NT2/D1 (cell line): ENCODE measurements at regions not wholly inside any gene's neighbourhood (a gene's known extent, or its start where the extent isn't known, plus 50 kb on each side); places are given as distances from the start of the nearest gene placed in this dataset.

Source experiments
- SUZ12 ChIP-seq: IDR thresholded peaks from 2 replicates; pipeline ENCODE4 v1.6.1; 2011; ENCODE audit not compliant: insufficient read length, insufficient read depth; ENCODE audit errors: extremely low read depth
- ZNF274 ChIP-seq: IDR thresholded peaks from 2 replicates; pipeline ENCODE4 v1.6.1; 2011; ENCODE audit warnings: mild to moderate bottlenecking, low read depth, low read length

GRCh38 chr10:131440405-131441360, 129.2 kb upstream of the TCERG1L start:
- TF ChIP-seq SUZ12 (no peak), ZNF274 (no peak)
